C4-2B (cell line): ENCODE measurements at regions not wholly inside any gene's neighbourhood (a gene's known extent, or its start where the extent isn't known, plus 50 kb on each side); places are given as distances from the start of the nearest gene placed in this dataset.
"Not testable (repeated sequence)": the region's sequence is repeated elsewhere in the genome, so short reads cannot be mapped to it uniquely, and the experiment has no call there.

ENCODE experiments used
- H3K27ac ChIP-seq: fragments of 450-650 bp; 2 replicates; pipeline ENCODE4 v1.5.1; 2017
- CTCF ChIP-seq: fragments of 450-650 bp; conservative IDR thresholded peaks from 2 replicates; pipeline ENCODE4 v1.5.1; 2017; ENCODE audit warnings: mild to moderate bottlenecking
- ZFX ChIP-seq: fragments of 450-650 bp; IDR thresholded peaks from 2 replicates; pipeline ENCODE4 v1.6.1; 2017

- H3K27ac ChIP-seq = no peak overlapping the region
- no peak for TF ChIP-seq ZFX
- TF ChIP-seq CTCF = no peak
These were observed 100.5 kb upstream of the ITPRID2 start for GRCh38 chr2:181790716-181791649.

GRCh38 chr2:181792906-181793305 lies 98.6 kb upstream of the ITPRID2 start:
- H3K27ac ChIP-seq = no peak overlapping the region
- TF ChIP-seq ZFX (no peak), CTCF (no peak)

GRCh38 chr2:181798022-181798421 lies 93.5 kb upstream of the ITPRID2 start:
- H3K27ac ChIP-seq = no peak overlapping the region
- TF ChIP-seq CTCF = no peak
- no peak for TF ChIP-seq ZFX

- H3K27ac ChIP-seq = not testable (repeated sequence)
These were observed 89.2 kb upstream of the ITPRID2 start for GRCh38 chr2:181802300-181802699.

GRCh38 chr2:181803903-181804799 lies 87.4 kb upstream of the ITPRID2 start:
- H3K27ac ChIP-seq = not testable (repeated sequence)

GRCh38 chr2:181805228-181806038 lies 86.1 kb upstream of the ITPRID2 start:
- H3K27ac ChIP-seq = no peak overlapping the region
- no peak for TF ChIP-seq CTCF
- TF ChIP-seq ZFX = no peak

- no peak for TF ChIP-seq ZFX
- no peak for TF ChIP-seq CTCF
- H3K27ac ChIP-seq = no peak overlapping the region
These were observed 85.5 kb upstream of the ITPRID2 start for GRCh38 chr2:181806039-181806392.

- H3K27ac ChIP-seq = no peak overlapping the region
- TF ChIP-seq ZFX (no peak), CTCF (no peak)
These were observed 84.0 kb upstream of the ITPRID2 start for GRCh38 chr2:181807526-181807925.
